GM18517 (cell line): ENCODE measurements at regions not wholly inside any gene's neighbourhood (a gene's known extent, or its start where the extent isn't known, plus 50 kb on each side); places are given as distances from the start of the nearest gene placed in this dataset.

ENCODE experiments used
- ATAC-seq: cut with Tn5 transposase; IDR thresholded peaks from one replicate; pipeline ENCODE4 v1.9.1; 2021; ENCODE audit warnings: mild to moderate bottlenecking, moderate library complexity; ENCODE audit not compliant: unreplicated experiment

- ATAC-seq, result no peak
Observed at GRCh38 chr10:121405953-121406352, 192.3 kb downstream of the FGFR2 start.

- ATAC-seq, result no peak
Observed at GRCh38 chr10:121406823-121407545, 191.3 kb downstream of the FGFR2 start.

GRCh38 chr10:121409466-121410104, 188.7 kb downstream of the FGFR2 start:
- no peak for ATAC-seq

- no peak for ATAC-seq
Observed at GRCh38 chr10:121411004-121411403, 187.2 kb downstream of the FGFR2 start.

GRCh38 chr10:121413951-121414350, 184.3 kb downstream of the FGFR2 start:
- ATAC-seq, result no peak

- no peak for ATAC-seq
Observed at GRCh38 chr10:121414366-121415062, 183.7 kb downstream of the FGFR2 start.

GRCh38 chr10:121415063-121415399, 183.2 kb downstream of the FGFR2 start:
- ATAC-seq, result no peak

GRCh38 chr10:121416071-121416470, 182.2 kb downstream of the FGFR2 start:
- ATAC-seq, result no peak

- no peak for ATAC-seq
Observed at GRCh38 chr10:121417298-121417697, 180.9 kb downstream of the FGFR2 start.

GRCh38 chr10:121418126-121418777, 180.0 kb downstream of the FGFR2 start:
- ATAC-seq, result no peak

- ATAC-seq, result no peak
Observed at GRCh38 chr10:121420006-121420405, 178.2 kb downstream of the FGFR2 start.

GRCh38 chr10:121422096-121422495, 176.1 kb downstream of the FGFR2 start:
- ATAC-seq, result no peak

GRCh38 chr10:121425623-121426022, 172.6 kb downstream of the FGFR2 start:
- ATAC-seq, result no peak

GRCh38 chr10:121426307-121426706, 171.9 kb downstream of the FGFR2 start:
- ATAC-seq, result no peak
